ENCODE measurements at regions not wholly inside any gene's neighbourhood (a gene's known extent, or its start where the extent isn't known, plus 50 kb on each side); places are given as distances from the start of the nearest gene placed in this dataset.

DNA sequence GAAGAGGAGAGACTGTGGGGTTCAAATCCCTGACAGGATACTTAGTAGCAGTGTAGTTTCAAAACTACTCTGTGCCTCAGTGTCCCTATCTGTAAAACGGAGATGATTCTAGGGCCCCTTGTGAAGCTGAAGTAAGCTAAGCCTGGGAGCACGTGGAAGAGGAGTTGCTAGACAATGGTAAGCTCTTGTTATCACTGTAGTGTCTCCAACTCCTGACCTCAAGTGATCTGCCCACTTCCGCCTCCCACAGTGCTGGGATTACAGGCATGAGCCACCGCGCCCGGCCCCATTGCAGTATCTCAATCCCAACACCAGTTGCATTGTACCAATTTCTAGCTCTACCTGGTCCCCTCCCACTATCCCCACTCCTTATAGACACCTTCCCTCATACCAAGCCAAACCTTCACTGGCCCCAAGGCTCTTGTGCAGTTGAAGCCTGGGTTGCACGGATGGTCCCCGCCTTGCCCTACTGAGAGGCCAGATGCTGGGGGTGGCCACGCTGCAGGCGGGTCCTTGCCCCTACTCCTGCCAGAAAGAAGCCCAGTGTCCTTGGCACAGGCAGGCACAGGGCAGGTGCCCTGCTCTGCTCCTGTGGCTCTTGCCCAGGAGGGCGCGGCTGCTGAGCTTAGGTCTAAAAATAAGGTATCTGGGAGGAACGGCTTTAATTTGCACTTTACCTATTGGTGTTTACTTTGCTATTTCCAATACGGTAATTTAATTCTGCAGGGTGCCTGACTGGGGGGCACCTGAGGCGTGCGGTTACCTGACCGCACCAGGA, 118.1 kb downstream of the VEGFA start:
- TF ChIP-seq, protein P1, sequence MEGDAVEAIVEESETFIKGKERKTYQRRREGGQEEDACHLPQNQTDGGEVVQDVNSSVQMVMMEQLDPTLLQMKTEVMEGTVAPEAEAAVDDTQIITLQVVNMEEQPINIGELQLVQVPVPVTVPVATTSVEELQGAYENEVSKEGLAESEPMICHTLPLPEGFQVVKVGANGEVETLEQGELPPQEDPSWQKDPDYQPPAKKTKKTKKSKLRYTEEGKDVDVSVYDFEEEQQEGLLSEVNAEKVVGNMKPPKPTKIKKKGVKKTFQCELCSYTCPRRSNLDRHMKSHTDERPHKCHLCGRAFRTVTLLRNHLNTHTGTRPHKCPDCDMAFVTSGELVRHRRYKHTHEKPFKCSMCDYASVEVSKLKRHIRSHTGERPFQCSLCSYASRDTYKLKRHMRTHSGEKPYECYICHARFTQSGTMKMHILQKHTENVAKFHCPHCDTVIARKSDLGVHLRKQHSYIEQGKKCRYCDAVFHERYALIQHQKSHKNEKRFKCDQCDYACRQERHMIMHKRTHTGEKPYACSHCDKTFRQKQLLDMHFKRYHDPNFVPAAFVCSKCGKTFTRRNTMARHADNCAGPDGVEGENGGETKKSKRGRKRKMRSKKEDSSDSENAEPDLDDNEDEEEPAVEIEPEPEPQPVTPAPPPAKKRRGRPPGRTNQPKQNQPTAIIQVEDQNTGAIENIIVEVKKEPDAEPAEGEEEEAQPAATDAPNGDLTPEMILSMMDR (IDR thresholded peaks at IDR 0.05), result no peak
- TF ChIP-seq POLR2A (IDR thresholded peaks at IDR 0.05), result no peak
